Trophoblast cell (in vitro differentiated cells and primary cell): ENCODE measurements at regions not wholly inside any gene's neighbourhood (a gene's known extent, or its start where the extent isn't known, plus 50 kb on each side); places are given as distances from the start of the nearest gene placed in this dataset.

Source experiments
- DNase-seq, 2 donors: peaks; one replicate each; pipeline ENCODE4 v3.0.0-alpha.2; 2016
- H2AFZ ChIP-seq: 2 replicates; pipeline ENCODE4 v1.6.1; 2013; ENCODE audit warnings: low read length, moderate library complexity, mild to moderate bottlenecking; ENCODE audit not compliant: insufficient read depth, poor library complexity
- H2AK5ac ChIP-seq: 2 replicates; pipeline ENCODE4 v1.6.1; 2013; ENCODE audit warnings: mild to moderate bottlenecking, low read length
- H2BK120ac ChIP-seq: 2 replicates; pipeline ENCODE4 v1.6.1; 2013; ENCODE audit warnings: low read length, mild to moderate bottlenecking, moderate library complexity; ENCODE audit not compliant: insufficient read depth, poor library complexity
- H2BK12ac ChIP-seq: 2 replicates; pipeline ENCODE4 v1.6.1; 2013; ENCODE audit warnings: mild to moderate bottlenecking, low read length, moderate library complexity
- H2BK5ac ChIP-seq: 2 replicates; pipeline ENCODE4 v1.6.1; 2013; ENCODE audit warnings: low read length, low read depth, moderate library complexity, mild to moderate bottlenecking; ENCODE audit not compliant: poor library complexity
- H3K14ac ChIP-seq: 2 replicates; pipeline ENCODE4 v1.6.1; 2013; ENCODE audit warnings: mild to moderate bottlenecking, low read length
- H3K18ac ChIP-seq: 2 replicates; pipeline ENCODE4 v1.6.1; 2013; ENCODE audit warnings: mild to moderate bottlenecking, low read length
- H3K23ac ChIP-seq: 2 replicates; pipeline ENCODE4 v1.6.1; 2013; ENCODE audit warnings: low read length
- H3K27ac ChIP-seq: 2 replicates; pipeline ENCODE4 v1.5.1; 2013; ENCODE audit warnings: low read depth, mild to moderate bottlenecking, inconsistent platforms, low read length, moderate library complexity
- H3K27me3 ChIP-seq: 2 replicates; pipeline ENCODE4 v1.6.1; 2013; ENCODE audit warnings: inconsistent platforms, mild to moderate bottlenecking, low read length, moderate library complexity; ENCODE audit not compliant: insufficient read depth
- H3K36me3 ChIP-seq, 2 experiments: 1 replicate in 1 of 2; 2 replicates in 1 of 2; pipeline ENCODE4 v1.6.1; 2013; ENCODE audit warnings: low read length in 2 of 2, mild to moderate bottlenecking in 2 of 2, moderate library complexity in 1 of 2; ENCODE audit not compliant: insufficient read depth in 2 of 2, control insufficient read depth in 1 of 2
- H3K4ac ChIP-seq: 2 replicates; pipeline ENCODE4 v1.6.1; 2013; ENCODE audit warnings: low read depth, mild to moderate bottlenecking, low read length, moderate library complexity
- H3K4me1 ChIP-seq, 2 experiments: 1 replicate in 1 of 2; 2 replicates in 1 of 2; pipeline ENCODE4 v1.6.1; 2013; ENCODE audit warnings: low read length in 2 of 2, mild to moderate bottlenecking in 2 of 2, moderate library complexity in 1 of 2; ENCODE audit not compliant: insufficient read depth in 2 of 2, control insufficient read depth in 1 of 2
- H3K4me2 ChIP-seq: 2 replicates; pipeline ENCODE4 v1.6.1; 2013; ENCODE audit warnings: inconsistent platforms, mild to moderate bottlenecking, low read length, moderate library complexity
- H3K4me3 ChIP-seq: 2 replicates; pipeline ENCODE4 v1.5.1; 2013; ENCODE audit warnings: mild to moderate bottlenecking, low read depth, low read length, inconsistent platforms
- H3K79me1 ChIP-seq: one replicate; pipeline ENCODE4 v1.6.1; 2013; ENCODE audit warnings: low read length
- H3K79me2 ChIP-seq: 2 replicates; pipeline ENCODE4 v1.6.1; 2013; ENCODE audit warnings: low read length, mild to moderate bottlenecking; ENCODE audit not compliant: control insufficient read depth, insufficient read depth, poor library complexity
- H3K9ac ChIP-seq: 2 replicates; pipeline ENCODE4 v1.6.1; 2013; ENCODE audit warnings: mild to moderate bottlenecking, low read length
- H3K9me3 ChIP-seq: 2 replicates; pipeline ENCODE4 v1.6.1; 2013; ENCODE audit warnings: low read depth, mild to moderate bottlenecking, control low read depth, inconsistent platforms, low read length; ENCODE audit not compliant: insufficient read depth
- H4K12ac ChIP-seq: 2 replicates; pipeline ENCODE4 v1.6.1; 2013; ENCODE audit warnings: low read depth, mild to moderate bottlenecking, low read length, moderate library complexity
- H4K8ac ChIP-seq: 2 replicates; pipeline ENCODE4 v1.6.1; 2013; ENCODE audit warnings: low read depth, mild to moderate bottlenecking, low read length, moderate library complexity
- H4K91ac ChIP-seq: one replicate; pipeline ENCODE4 v1.6.1; 2013; ENCODE audit warnings: low read depth, mild to moderate bottlenecking, low read length, moderate library complexity
- WGBS: extraction: QIAGEN DNeasy Blood & Tissue Kit; methylation state at CpG from one replicate; pipeline ENCODE4 v1.1.7; 2013; ENCODE audit warnings: missing lambda C conversion rate; ENCODE audit not compliant: insufficient read length, insufficient coverage; ENCODE audit errors: extremely low coverage; 5-methylcytosine and 5-hydroxymethylcytosine counted together

DNA sequence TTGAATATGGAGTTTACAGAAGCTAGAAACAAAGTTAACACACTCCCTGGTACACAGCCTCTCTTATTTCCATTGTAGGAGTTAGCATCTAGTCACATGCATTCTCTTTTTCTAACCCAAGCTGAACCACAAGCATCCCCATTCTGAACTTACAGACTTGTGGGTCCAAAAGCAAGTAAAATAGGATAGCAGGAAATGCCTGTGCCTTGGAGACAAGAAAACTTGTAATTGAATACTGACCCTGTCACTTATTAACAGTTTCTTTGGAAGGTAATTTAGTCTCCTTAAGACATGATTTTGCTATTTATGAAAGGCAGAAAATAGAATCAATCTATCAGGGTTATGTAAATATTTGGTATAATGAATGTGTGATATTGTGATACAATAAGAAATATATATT is 353.6 kb downstream of the TLE4 start:
- H3K4me3 ChIP-seq: no peak overlapping the region

DNA sequence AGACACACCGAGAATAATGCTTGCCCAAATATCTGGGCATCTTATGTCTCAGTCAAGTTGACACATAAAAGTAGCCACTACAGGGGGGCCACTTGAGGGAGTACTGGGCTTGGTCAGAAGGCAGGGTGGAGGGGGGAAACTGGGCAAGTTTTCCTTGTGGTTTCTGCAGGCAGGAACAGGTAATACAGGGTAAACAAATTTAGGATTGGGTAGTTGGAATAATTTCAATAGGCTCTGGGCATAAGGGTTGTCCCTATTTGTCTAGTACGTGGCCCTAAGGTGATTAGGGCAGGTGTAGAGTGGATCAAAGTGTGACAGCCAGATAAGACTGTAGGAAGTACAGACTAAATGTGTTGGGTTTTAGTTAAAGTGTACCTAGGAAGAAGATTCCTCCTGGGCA is 353.1 kb downstream of the TLE4 start:
- Histone ChIP-seq H2AK5ac (no peak overlapping the region), H2BK120ac (no peak overlapping the region), H3K27ac (no peak overlapping the region), H3K9me3 (no peaks in the 10 kb centered on the region), H3K14ac (no peak overlapping the region), H3K4me3 (no peak overlapping the region), H3K18ac (no peak overlapping the region), H2BK5ac (no peak overlapping the region), H3K4me1 (peaks cover 3 to 4% of the 10 kb centered on the region in 2 experiments), H4K12ac (no peak overlapping the region), H3K79me2 (peaks cover 3% of the 10 kb centered on the region), H3K36me3 (no peaks in the 10 kb centered on the region), H3K79me1 (peaks cover 3% of the 10 kb centered on the region), H3K4ac (no peak overlapping the region), H4K8ac (no peak overlapping the region), H4K91ac (no peak overlapping the region), H3K27me3 (no peaks in the 10 kb centered on the region), H3K23ac (no peak overlapping the region), H2AFZ (no peak overlapping the region), H3K4me2 (no peak overlapping the region), H3K9ac (no peak overlapping the region), H2BK12ac (no peak overlapping the region)
- WGBS: no CpG with 5 or more reads among the region's 2 CpGs
- DNase-seq: no peak

More for the DNA sequence above, 353.6 kb downstream of the TLE4 start:
- Histone ChIP-seq H3K27ac (no peak overlapping the region), H3K9me3 (no peaks in the 10 kb centered on the region), H3K36me3 (no peaks in the 10 kb centered on the region), H2AK5ac (no peak overlapping the region), H4K8ac (no peak overlapping the region), H3K4me1 (peaks cover 3 to 4% of the 10 kb centered on the region in 2 experiments), H2BK120ac (no peak overlapping the region), H2AFZ (no peak overlapping the region), H3K4me2 (no peak overlapping the region), H3K79me2 (peaks cover 3% of the 10 kb centered on the region), H2BK12ac (no peak overlapping the region), H4K12ac (no peak overlapping the region), H3K9ac (no peak overlapping the region), H3K79me1 (peaks cover 3% of the 10 kb centered on the region), H2BK5ac (no peak overlapping the region), H3K4ac (no peak overlapping the region), H4K91ac (no peak overlapping the region), H3K14ac (no peak overlapping the region), H3K18ac (no peak overlapping the region), H3K23ac (no peak overlapping the region), H3K27me3 (no peaks in the 10 kb centered on the region)
- no peak for DNase-seq

- no peaks in the 10 kb centered on the region for H3K79me1 ChIP-seq
- no peak overlapping the region for H2BK12ac ChIP-seq
- H2BK5ac ChIP-seq: no peak overlapping the region
- no peak overlapping the region for H4K91ac ChIP-seq
- no peak for DNase-seq
- no peak overlapping the region for H3K4me2 ChIP-seq
- no peak overlapping the region for H3K18ac ChIP-seq
- H3K14ac ChIP-seq: no peak overlapping the region
- H4K12ac ChIP-seq: no peak overlapping the region
- no peaks in the 10 kb centered on the region for H3K9me3 ChIP-seq
- H4K8ac ChIP-seq: no peak overlapping the region
- no peak overlapping the region for H3K23ac ChIP-seq
- H3K9ac ChIP-seq: no peak overlapping the region
- no peaks in the 10 kb centered on the region for H3K79me2 ChIP-seq
- no peak overlapping the region for H2AFZ ChIP-seq
- H3K4ac ChIP-seq: no peak overlapping the region
- H3K27ac ChIP-seq: no peak overlapping the region
- WGBS: no CpG with 5 or more reads among the region's 4 CpGs
- H3K27me3 ChIP-seq: no peaks in the 10 kb centered on the region
- no peaks in the 10 kb centered on the region for H3K36me3 ChIP-seq
- no peak overlapping the region for H3K4me3 ChIP-seq
- no peak overlapping the region for H2BK120ac ChIP-seq
- H2AK5ac ChIP-seq: no peak overlapping the region
- no peaks in the 10 kb centered on the region for H3K4me1 ChIP-seq
Measured at GRCh38 chr9:79917421-79917820, 345.7 kb downstream of the TLE4 start.

GRCh38 chr9:79913867-79914266 is 342.1 kb downstream of the TLE4 start:
- DNase-seq: no peak
- no peaks in the 10 kb centered on the region for H3K9me3 ChIP-seq
- no peak overlapping the region for H3K14ac ChIP-seq
- H2BK12ac ChIP-seq: no peak overlapping the region
- H3K18ac ChIP-seq: no peak overlapping the region
- H4K91ac ChIP-seq: no peak overlapping the region
- no peak overlapping the region for H3K27ac ChIP-seq
- H3K79me1 ChIP-seq: no peaks in the 10 kb centered on the region
- no peak overlapping the region for H2BK5ac ChIP-seq
- no peaks in the 10 kb centered on the region for H3K27me3 ChIP-seq
- no peaks in the 10 kb centered on the region for H3K36me3 ChIP-seq
- no peak overlapping the region for H2AK5ac ChIP-seq
- no peak overlapping the region for H4K8ac ChIP-seq
- WGBS: no CpG with 5 or more reads among the region's 4 CpGs
- no peak overlapping the region for H2AFZ ChIP-seq
- no peak overlapping the region for H3K4me2 ChIP-seq
- no peak overlapping the region for H3K4ac ChIP-seq
- H3K4me1 ChIP-seq: no peaks in the 10 kb centered on the region
- no peaks in the 10 kb centered on the region for H3K79me2 ChIP-seq
- no peak overlapping the region for H2BK120ac ChIP-seq
- no peak overlapping the region for H3K23ac ChIP-seq
- H3K4me3 ChIP-seq: no peak overlapping the region
- H3K9ac ChIP-seq: no peak overlapping the region
- no peak overlapping the region for H4K12ac ChIP-seq
